ENCODE measurements at regions not wholly inside any gene's neighbourhood (a gene's known extent, or its start where the extent isn't known, plus 50 kb on each side); places are given as distances from the start of the nearest gene placed in this dataset.

DNA sequence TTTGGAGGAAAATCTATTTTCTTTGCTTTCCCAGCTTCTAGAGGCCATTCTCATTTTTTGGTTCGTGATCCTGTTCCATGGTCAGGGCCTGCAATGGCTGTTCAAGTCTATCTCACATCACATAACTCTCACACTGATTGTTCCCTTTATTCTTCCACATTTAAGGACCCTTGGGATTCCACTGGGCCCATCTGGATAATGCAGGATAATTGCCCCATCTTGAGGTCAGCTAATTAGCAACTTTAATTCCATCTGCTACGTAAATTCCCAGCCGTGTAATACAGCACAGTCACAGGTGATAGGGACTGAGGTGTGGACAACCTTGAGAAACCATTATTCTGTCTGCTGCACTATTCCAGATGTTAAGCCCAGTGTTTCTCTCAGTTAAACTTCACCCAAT lies 311.6 kb upstream of the CNTN4 start:
- Histone ChIP-seq H3K4me3 (ENCODE audit: low read depth, low read length) (no peak overlapping the region), H3K27me3 (replicated peaks; ENCODE audit: control insufficient read depth, insufficient read depth, low read length) (no peaks in the 10 kb centered on the region), H3K36me3 (ENCODE audit: control insufficient read depth, insufficient read depth, low read length) (no peaks in the 10 kb centered on the region), H3K9me3 (no peaks in the 10 kb centered on the region), H3K4me1 (no peaks in the 10 kb centered on the region)
- Mint-ChIP-seq H3K36me3 (ENCODE audit: insufficient read depth, unreplicated experiment) (no peaks in the 10 kb centered on the region), H3K27me3 (ENCODE audit: insufficient read depth, unreplicated experiment) (peaks cover 3% of the 10 kb centered on the region), H3K27ac (ENCODE audit: unreplicated experiment) (no peak overlapping the region), H3K4me3 (ENCODE audit: unreplicated experiment) (no peak overlapping the region), H3K4me1 (ENCODE audit: low read depth, unreplicated experiment) (no peaks in the 10 kb centered on the region), H3K9me3 (ENCODE audit: unreplicated experiment) (no peaks in the 10 kb centered on the region)
- no peak for DNase-seq
- POLR2A ChIA-PET, result no interaction called here
- CTCF ChIA-PET, result no interaction called here
- TF ChIP-seq, protein P1, sequence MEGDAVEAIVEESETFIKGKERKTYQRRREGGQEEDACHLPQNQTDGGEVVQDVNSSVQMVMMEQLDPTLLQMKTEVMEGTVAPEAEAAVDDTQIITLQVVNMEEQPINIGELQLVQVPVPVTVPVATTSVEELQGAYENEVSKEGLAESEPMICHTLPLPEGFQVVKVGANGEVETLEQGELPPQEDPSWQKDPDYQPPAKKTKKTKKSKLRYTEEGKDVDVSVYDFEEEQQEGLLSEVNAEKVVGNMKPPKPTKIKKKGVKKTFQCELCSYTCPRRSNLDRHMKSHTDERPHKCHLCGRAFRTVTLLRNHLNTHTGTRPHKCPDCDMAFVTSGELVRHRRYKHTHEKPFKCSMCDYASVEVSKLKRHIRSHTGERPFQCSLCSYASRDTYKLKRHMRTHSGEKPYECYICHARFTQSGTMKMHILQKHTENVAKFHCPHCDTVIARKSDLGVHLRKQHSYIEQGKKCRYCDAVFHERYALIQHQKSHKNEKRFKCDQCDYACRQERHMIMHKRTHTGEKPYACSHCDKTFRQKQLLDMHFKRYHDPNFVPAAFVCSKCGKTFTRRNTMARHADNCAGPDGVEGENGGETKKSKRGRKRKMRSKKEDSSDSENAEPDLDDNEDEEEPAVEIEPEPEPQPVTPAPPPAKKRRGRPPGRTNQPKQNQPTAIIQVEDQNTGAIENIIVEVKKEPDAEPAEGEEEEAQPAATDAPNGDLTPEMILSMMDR (IDR thresholded peaks at IDR 0.05; ENCODE audit: insufficient read depth in 1 of 2, low read depth in 1 of 2, low read length in 1 of 2, severe bottlenecking in 1 of 2, unreplicated experiment in 1 of 2), result no peak
- intact Hi-C loops (cut with micrococcal nuclease; ENCODE audit: unreplicated experiment), result loop anchor here (10.0 kb wide), 1 partner anchor 198 kb away; no protein-coding TSS in a partner anchor
- no TSS peak for BruUV-seq (replicated peaks)

DNA sequence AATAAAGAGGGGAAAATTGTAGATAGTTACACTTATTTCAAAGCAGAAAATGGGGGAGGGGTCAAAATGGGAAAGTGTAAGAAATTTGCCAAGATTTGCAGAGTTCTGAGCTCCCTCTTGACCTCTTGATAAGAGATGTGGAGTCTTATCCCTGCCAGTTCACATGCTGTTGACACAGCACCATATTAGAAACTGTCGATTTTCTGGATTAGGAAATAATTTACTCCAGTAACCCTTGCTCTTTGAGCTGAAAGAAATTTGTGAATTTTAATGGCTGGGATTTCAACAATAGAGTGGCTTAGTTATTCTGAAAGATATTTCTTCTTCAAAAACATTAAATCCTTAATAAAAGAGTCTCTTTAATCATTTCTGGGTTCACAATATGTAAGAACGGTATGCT lies 306.2 kb upstream of the CNTN4 start:
- no peaks in the 10 kb centered on the region for H3K9me3 Mint-ChIP-seq (ENCODE audit: unreplicated experiment)
- BruUV-seq (replicated peaks), result no TSS peak
- DNase-seq, result no peak
- intact Hi-C loops (cut with micrococcal nuclease; ENCODE audit: unreplicated experiment), result no loop called here
- no peak overlapping the region for H3K27ac Mint-ChIP-seq (ENCODE audit: unreplicated experiment)
- Histone ChIP-seq H3K4me1 (no peaks in the 10 kb centered on the region), H3K36me3 (ENCODE audit: control insufficient read depth, insufficient read depth, low read length) (no peaks in the 10 kb centered on the region), H3K4me3 (ENCODE audit: low read depth, low read length) (no peak overlapping the region), H3K9me3 (no peaks in the 10 kb centered on the region), H3K27me3 (replicated peaks; ENCODE audit: control insufficient read depth, insufficient read depth, low read length) (no peaks in the 10 kb centered on the region)
- TF ChIP-seq, protein P1 (IDR thresholded peaks at IDR 0.05; ENCODE audit: insufficient read depth in 1 of 2, low read depth in 1 of 2, low read length in 1 of 2, severe bottlenecking in 1 of 2, unreplicated experiment in 1 of 2), result no peak
- no peaks in the 10 kb centered on the region for H3K4me1 Mint-ChIP-seq (ENCODE audit: low read depth, unreplicated experiment)
- H3K4me3 Mint-ChIP-seq (ENCODE audit: unreplicated experiment), result no peak overlapping the region
- ChIA-PET CTCF (interaction anchor here (0.5 to 0.6 kb wide), 2 partner anchors 195 to 731 kb away, joined by 3 read pairs; no protein-coding TSS in a partner anchor), POLR2A (no interaction called here)
- H3K36me3 Mint-ChIP-seq (ENCODE audit: insufficient read depth, unreplicated experiment), result no peaks in the 10 kb centered on the region
- peaks cover 3% of the 10 kb centered on the region for H3K27me3 Mint-ChIP-seq (ENCODE audit: insufficient read depth, unreplicated experiment)

DNA sequence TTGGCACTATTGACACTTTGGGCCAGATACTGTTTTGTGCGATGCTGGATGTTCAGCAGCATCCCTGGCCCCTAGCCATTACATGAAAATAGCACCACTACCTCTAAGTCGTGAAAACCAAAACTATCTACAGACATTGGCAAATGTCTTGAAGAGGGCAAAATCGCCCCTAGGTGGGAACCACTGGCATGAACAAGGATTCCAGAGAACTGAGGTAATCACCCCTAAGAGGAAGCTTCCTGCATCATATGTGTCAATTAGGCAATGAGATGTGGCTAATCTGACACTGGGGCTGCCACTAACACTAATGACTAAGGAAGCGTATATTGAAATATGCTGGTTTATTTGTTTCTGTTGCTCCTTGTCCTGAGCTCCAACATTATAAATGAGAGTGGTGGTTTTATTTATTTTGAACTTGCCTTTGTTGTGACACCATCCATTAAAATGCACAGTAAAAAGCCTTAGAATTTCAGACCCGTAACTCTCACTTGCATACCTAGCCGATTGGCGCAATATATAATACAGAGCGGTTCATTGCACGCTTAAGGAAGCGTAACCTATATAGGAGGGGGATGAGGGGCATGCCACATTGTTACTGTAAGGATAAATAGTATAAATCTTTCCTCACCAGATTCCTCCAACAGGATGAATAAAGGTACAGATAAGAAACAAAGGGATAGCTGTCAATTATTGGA lies 299.8 kb upstream of the CNTN4 start:
- Histone ChIP-seq H3K36me3 (ENCODE audit: control insufficient read depth, insufficient read depth, low read length) (no peaks in the 10 kb centered on the region), H3K4me1 (no peaks in the 10 kb centered on the region), H3K9me3 (no peaks in the 10 kb centered on the region), H3K4me3 (ENCODE audit: low read depth, low read length) (no peak overlapping the region), H3K27me3 (replicated peaks; ENCODE audit: control insufficient read depth, insufficient read depth, low read length) (no peaks in the 10 kb centered on the region)
- POLR2A ChIA-PET, result no interaction called here
- CTCF ChIA-PET, result no interaction called here
- no peak overlapping the region for H3K4me3 Mint-ChIP-seq (ENCODE audit: unreplicated experiment)
- BruUV-seq (replicated peaks), result no TSS peak
- H3K27me3 Mint-ChIP-seq (ENCODE audit: insufficient read depth, unreplicated experiment), result peaks cover 8% of the 10 kb centered on the region
- intact Hi-C loops (cut with micrococcal nuclease; ENCODE audit: unreplicated experiment), result no loop called here
- no peak for DNase-seq
- H3K9me3 Mint-ChIP-seq (ENCODE audit: unreplicated experiment), result peaks cover 7% of the 10 kb centered on the region
- no peaks in the 10 kb centered on the region for H3K36me3 Mint-ChIP-seq (ENCODE audit: insufficient read depth, unreplicated experiment)
- TF ChIP-seq, protein P1 (IDR thresholded peaks at IDR 0.05; ENCODE audit: insufficient read depth in 1 of 2, low read depth in 1 of 2, low read length in 1 of 2, severe bottlenecking in 1 of 2, unreplicated experiment in 1 of 2), result no peak
- H3K27ac Mint-ChIP-seq (ENCODE audit: unreplicated experiment), result no peak overlapping the region
- no peaks in the 10 kb centered on the region for H3K4me1 Mint-ChIP-seq (ENCODE audit: low read depth, unreplicated experiment)
